ENCODE measurements at regions not wholly inside any gene's neighbourhood (a gene's known extent, or its start where the extent isn't known, plus 50 kb on each side); places are given as distances from the start of the nearest gene placed in this dataset.

- Histone ChIP-seq H3K14ac (replicated peaks; ENCODE audit: low read depth, low read length) (no peak overlapping the region), H3K27ac (ENCODE audit: insufficient read depth, low read length) (no peak overlapping the region), H3K27me3 (ENCODE audit: control insufficient read depth, insufficient read depth, low read length) (peaks cover 7% of the 10 kb centered on the region), H3K36me3 (ENCODE audit: control insufficient read depth, insufficient read depth, low read length) (no peaks in the 10 kb centered on the region), H3K9me3 (ENCODE audit: control insufficient read depth, insufficient read depth, low read length) (no peaks in the 10 kb centered on the region), H2AK9ac (replicated peaks; ENCODE audit: low read depth, low read length, poor library complexity) (no peak overlapping the region), H4K5ac (ENCODE audit: low read depth, low read length) (no peak overlapping the region), H3K18ac (ENCODE audit: low read depth, low read length) (no peak overlapping the region), H4K20me1 (ENCODE audit: insufficient read depth, low read length) (no peaks in the 10 kb centered on the region), H2BK120ac (ENCODE audit: low read depth, low read length) (no peak overlapping the region), H3K23ac (ENCODE audit: low read depth, low read length) (no peak overlapping the region), H3K9me1 (ENCODE audit: insufficient read depth, low read length) (no peaks in the 10 kb centered on the region), H3K56ac (ENCODE audit: extremely low read depth, insufficient read depth, low read length) (no peak overlapping the region), H3K4me2 (ENCODE audit: low read depth, low read length) (no peak overlapping the region), H3K9ac (ENCODE audit: low read depth, low read length) (no peak overlapping the region), H2AFZ (replicated peaks; ENCODE audit: low read length, poor library complexity) (no peak overlapping the region), H3K4me1 (ENCODE audit: control insufficient read depth, insufficient read depth, low read length) (no peaks in the 10 kb centered on the region), H3K4ac (ENCODE audit: low read depth, low read length) (no peak overlapping the region), H2BK5ac (ENCODE audit: low read depth, low read length, poor library complexity, severe bottlenecking) (no peak overlapping the region), H2BK15ac (ENCODE audit: low read depth, low read length) (no peak overlapping the region), H2AK5ac (ENCODE audit: low read depth, low read length) (no peak overlapping the region), H3K79me1 (ENCODE audit: low read depth in 1 of 2, low read length in 2 of 2) (no peaks in the 10 kb centered on the region), H4K91ac (ENCODE audit: insufficient read depth, low read depth, low read length) (no peak overlapping the region), H4K8ac (ENCODE audit: low read depth in 2 of 2, low read length in 2 of 2) (no peak overlapping the region), H2BK20ac (ENCODE audit: low read depth, low read length) (no peak overlapping the region), H3K4me3 (ENCODE audit: insufficient read depth, low read depth, low read length) (no peak overlapping the region)
- DNase-seq (no peak), ATAC-seq (ENCODE audit: low read depth) (no peak)
- in situ Hi-C loops (cut with MboI; ENCODE audit: low sequenced_read_pairs) = no loop called here
- 78% methylated on average over 2 of the region's 3 CpGs; no CpG with 5 or more reads in 1 of the 2 experiments for WGBS, 2 experiments (ENCODE audit: extremely low coverage in 2 of 2, insufficient read length in 1 of 2)
- no peak for TF ChIP-seq CHD1 (IDR thresholded peaks at IDR 0.05; ENCODE audit: low read depth, low read length)
- no peak for TF ChIP-seq BHLHE40 (IDR thresholded peaks at IDR 0.05; ENCODE audit: low read depth, low read length)
- TF ChIP-seq MAZ (IDR thresholded peaks at IDR 0.05; ENCODE audit: borderline replicate concordance, low read depth, low read length) = no peak
- TF ChIP-seq POLR2A (IDR thresholded peaks at IDR 0.05; ENCODE audit: low read depth, low read length) = no peak
- no peak for TF ChIP-seq RCOR1 (IDR thresholded peaks at IDR 0.05; ENCODE audit: insufficient replicate concordance, low read length)
- no TSS peak for BruUV-seq (replicated peaks)
- ChIA-PET POLR2A (ENCODE audit: unreplicated experiment) (no interaction called here), CTCF (interaction anchor here (0.6 kb wide), 1 partner anchor 20 kb away, joined by 3 read pairs; no protein-coding TSS in a partner anchor)
- dilution Hi-C loops (cut with HindIII; ENCODE audit: low sequenced_read_pairs, unreplicated experiment) = no loop called here
- intact Hi-C loops (cut with micrococcal nuclease) = no loop called here
Measured at GRCh38 chr2:62423883-62424458, 82.0 kb downstream of the TMEM17 start.

All from IMR-90 (cell line).